HG03039 (cell line): ENCODE measurements at regions not wholly inside any gene's neighbourhood (a gene's known extent, or its start where the extent isn't known, plus 50 kb on each side); places are given as distances from the start of the nearest gene placed in this dataset.
"Not testable (repeated sequence)": the region's sequence is repeated elsewhere in the genome, so short reads cannot be mapped to it uniquely, and the experiment has no call there.

Experiments
- ATAC-seq: cut with Tn5 transposase; IDR thresholded peaks from one replicate; pipeline ENCODE4 v1.9.1; 2021; ENCODE audit warnings: mild to moderate bottlenecking, moderate library complexity; ENCODE audit not compliant: unreplicated experiment

GRCh38 chr6:81049425-81050042 lies 702.9 kb downstream of the TENT5A start:
- no peak for ATAC-seq

- no peak for ATAC-seq
Measured at GRCh38 chr6:81031416-81031815, 721.1 kb downstream of the TENT5A start.

GRCh38 chr6:81026041-81026553 lies 726.4 kb downstream of the TENT5A start:
- no peak for ATAC-seq

GRCh38 chr6:81023709-81024108 lies 728.8 kb downstream of the TENT5A start:
- ATAC-seq, result no peak

- no peak for ATAC-seq
Measured at GRCh38 chr6:81023007-81023582, 729.4 kb downstream of the TENT5A start.

- ATAC-seq, result not testable (repeated sequence)
Measured at GRCh38 chr6:81017586-81017985, 734.9 kb downstream of the TENT5A start.

GRCh38 chr6:81003894-81004293 lies 748.6 kb downstream of the TENT5A start:
- no peak for ATAC-seq

- ATAC-seq, result no peak
Measured at GRCh38 chr6:81003156-81003555, 749.3 kb downstream of the TENT5A start.

- no peak for ATAC-seq
Measured at GRCh38 chr6:81002126-81002525, 750.4 kb downstream of the TENT5A start.

- no peak for ATAC-seq
Measured at GRCh38 chr6:80991316-80991715, 761.2 kb downstream of the TENT5A start.

- ATAC-seq, result no peak
Measured at GRCh38 chr6:80988892-80989291, 763.6 kb downstream of the TENT5A start.

- ATAC-seq, result no peak
Measured at GRCh38 chr6:80988286-80988685, 764.2 kb downstream of the TENT5A start.

GRCh38 chr6:80981226-80981625 lies 771.3 kb downstream of the TENT5A start:
- not testable (repeated sequence) for ATAC-seq

GRCh38 chr6:80976336-80976735 lies 776.1 kb downstream of the TENT5A start:
- ATAC-seq, result no peak

- ATAC-seq, result no peak
Measured at GRCh38 chr6:80974579-80974978, 777.9 kb downstream of the TENT5A start.

- no peak for ATAC-seq
Measured at GRCh38 chr6:80969439-80969838, 783.0 kb downstream of the TENT5A start.

GRCh38 chr6:80967609-80968008 lies 784.9 kb downstream of the TENT5A start:
- ATAC-seq, result no peak

- ATAC-seq, result no peak
Measured at GRCh38 chr6:80962382-80962781, 790.1 kb downstream of the TENT5A start.

- no peak for ATAC-seq
Measured at GRCh38 chr6:80961166-80961565, 791.3 kb downstream of the TENT5A start.

- ATAC-seq, result no peak
Measured at GRCh38 chr6:80959034-80959433, 793.4 kb downstream of the TENT5A start.

GRCh38 chr6:80956898-80957297 lies 795.6 kb downstream of the TENT5A start:
- no peak for ATAC-seq

GRCh38 chr6:80952479-80952878 lies 800.0 kb downstream of the TENT5A start:
- ATAC-seq, result not testable (repeated sequence)

- no peak for ATAC-seq
Measured at GRCh38 chr6:80946402-80946801, 806.1 kb downstream of the TENT5A start.
